Adrenal gland (tissue), 5 donors: ENCODE measurements at regions not wholly inside any gene's neighbourhood (a gene's known extent, or its start where the extent isn't known, plus 50 kb on each side); places are given as distances from the start of the nearest gene placed in this dataset.

Source experiments
- POLR2A ChIP-seq, 2 donors: fragments of 450-650 bp; IDR thresholded peaks; one replicate each; pipeline ENCODE4 v1.6.1; 2017; ENCODE audit warnings: antibody characterized with exemption in 2 of 2, mild to moderate bottlenecking in 2 of 2, moderate library complexity in 1 of 2
- TF ChIP-seq, protein P1 (sequence below), 6 experiments: fragments of 450-650 bp in 4 of 6; fragments of 200-600 bp in 2 of 6; sonication (generic) in 1 of 6; IDR thresholded peaks; 1 replicate in 5 of 6; 2 replicates in 1 of 6; pipeline versions ENCODE4 v1.5.1 to v1.8.0; 2016 to 2021; ENCODE audit warnings: antibody characterized with exemption in 6 of 6, mild to moderate bottlenecking in 2 of 6, moderate library complexity in 1 of 6
- donor health status: DM: no; HTN: no; CAD: no.

DNA sequence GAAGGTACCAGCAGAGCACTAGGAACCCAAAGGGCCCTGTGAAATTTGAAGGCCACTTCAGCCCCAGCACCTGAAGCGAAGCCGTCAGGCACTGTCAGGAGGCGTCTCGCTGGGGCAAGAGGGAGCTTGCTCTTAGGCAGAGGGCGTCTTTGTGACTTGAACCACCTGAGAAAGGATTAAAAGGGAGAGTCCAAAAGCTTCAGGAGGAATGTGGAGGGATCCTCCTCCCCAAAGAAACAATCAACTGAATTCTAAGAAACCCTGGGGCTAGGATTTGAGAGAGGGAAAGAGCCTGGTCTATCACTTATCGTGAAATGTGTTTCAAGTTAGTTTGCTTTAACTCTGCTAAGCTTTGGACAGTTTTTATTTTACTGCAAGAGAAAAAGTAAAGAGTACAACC, 324.9 kb upstream of the SOX11 start:
- TF ChIP-seq, protein P1, sequence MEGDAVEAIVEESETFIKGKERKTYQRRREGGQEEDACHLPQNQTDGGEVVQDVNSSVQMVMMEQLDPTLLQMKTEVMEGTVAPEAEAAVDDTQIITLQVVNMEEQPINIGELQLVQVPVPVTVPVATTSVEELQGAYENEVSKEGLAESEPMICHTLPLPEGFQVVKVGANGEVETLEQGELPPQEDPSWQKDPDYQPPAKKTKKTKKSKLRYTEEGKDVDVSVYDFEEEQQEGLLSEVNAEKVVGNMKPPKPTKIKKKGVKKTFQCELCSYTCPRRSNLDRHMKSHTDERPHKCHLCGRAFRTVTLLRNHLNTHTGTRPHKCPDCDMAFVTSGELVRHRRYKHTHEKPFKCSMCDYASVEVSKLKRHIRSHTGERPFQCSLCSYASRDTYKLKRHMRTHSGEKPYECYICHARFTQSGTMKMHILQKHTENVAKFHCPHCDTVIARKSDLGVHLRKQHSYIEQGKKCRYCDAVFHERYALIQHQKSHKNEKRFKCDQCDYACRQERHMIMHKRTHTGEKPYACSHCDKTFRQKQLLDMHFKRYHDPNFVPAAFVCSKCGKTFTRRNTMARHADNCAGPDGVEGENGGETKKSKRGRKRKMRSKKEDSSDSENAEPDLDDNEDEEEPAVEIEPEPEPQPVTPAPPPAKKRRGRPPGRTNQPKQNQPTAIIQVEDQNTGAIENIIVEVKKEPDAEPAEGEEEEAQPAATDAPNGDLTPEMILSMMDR (IDR thresholded peaks at IDR 0.05): no peak
- TF ChIP-seq POLR2A (IDR thresholded peaks at IDR 0.05): no peak
